ENCODE measurements at regions not wholly inside any gene's neighbourhood (a gene's known extent, or its start where the extent isn't known, plus 50 kb on each side); places are given as distances from the start of the nearest gene placed in this dataset.

DNA sequence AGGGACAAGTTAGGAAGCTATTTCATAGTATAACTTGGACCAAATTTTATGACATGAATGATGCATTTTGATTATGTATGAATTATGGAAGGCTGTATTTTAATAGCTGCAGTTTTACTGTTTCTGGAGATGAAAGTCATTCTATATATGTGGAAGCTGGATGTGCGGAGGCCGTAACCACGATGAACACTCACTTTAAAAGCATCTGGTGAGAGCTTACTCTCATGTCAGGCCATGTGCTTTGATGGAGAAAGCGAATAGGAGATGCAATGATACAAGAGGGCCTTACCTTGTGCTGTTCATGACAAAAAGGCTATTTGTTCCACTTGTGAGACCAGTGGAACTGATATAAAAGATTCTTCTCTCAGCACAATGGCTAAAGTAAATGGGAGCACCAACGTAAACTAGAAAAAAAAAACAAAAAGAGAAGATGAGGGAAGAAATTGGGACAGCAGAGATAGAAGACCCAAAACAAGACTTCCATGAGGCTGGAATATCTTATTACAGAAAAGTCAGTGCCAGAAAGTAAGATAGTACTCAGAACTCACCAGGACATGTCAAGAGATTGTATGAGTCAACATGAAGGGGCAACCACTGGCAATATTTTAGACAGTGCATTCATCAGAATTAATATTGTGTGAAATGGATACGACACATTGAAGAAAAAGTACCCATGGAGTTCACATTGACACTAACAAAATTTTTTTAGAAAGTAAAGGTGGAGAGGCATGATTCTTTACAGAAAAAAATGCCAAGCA, 63.3 kb upstream of the GAB1 start:
- DNase-seq = no peak

DNA sequence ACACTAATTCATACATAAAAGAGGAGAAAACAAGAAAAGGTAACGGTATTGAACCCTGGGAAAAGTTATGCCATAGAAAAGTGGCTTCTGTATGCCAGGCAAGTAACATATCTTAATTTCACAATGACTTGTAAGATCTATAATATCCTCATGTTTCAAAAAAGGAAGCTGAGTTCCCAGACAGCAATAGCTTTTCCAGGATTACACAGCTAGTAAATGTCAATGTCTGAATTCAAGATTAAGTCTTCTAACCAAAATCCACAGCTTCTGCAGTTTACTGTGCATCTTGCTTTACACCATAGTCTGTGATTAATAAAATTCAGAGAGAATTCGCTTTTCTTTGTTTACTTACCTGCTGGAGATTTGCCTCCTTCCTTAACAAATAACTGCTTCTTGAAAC, 55.8 kb upstream of the GAB1 start:
- no peak for DNase-seq

DNA sequence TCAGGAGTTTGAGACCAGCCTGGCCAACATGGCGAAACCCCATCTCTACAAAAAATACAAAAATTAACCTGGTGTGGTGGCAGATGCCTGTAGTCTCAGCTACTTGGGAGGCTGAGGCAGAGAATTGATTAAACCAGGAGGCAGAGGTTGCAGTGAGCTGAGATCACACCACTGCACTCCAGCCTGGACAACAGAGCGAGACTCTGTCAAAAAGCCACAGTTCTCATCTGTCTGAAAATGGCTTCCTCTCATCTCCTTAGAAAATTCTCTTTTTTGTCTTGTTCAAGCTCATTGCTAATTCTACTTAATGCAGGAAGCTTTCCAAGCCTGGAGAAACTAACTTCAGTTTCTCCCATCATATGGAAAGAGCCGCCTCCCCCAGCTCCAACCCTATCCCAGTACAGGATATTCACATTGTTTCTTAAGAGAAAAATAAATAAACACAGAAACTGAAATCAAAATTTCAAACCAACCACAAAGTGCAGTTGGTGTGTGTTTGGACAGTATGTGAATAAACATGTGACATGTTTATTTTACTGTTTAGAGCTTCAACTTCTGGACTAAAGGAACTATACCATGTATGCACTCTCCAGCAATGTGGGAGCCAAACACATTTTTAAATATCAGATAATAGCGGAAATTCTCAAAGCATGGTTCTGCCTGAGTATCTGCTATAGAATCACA, 55.0 kb upstream of the GAB1 start:
- DNase-seq = peak; percentile 56

DNA sequence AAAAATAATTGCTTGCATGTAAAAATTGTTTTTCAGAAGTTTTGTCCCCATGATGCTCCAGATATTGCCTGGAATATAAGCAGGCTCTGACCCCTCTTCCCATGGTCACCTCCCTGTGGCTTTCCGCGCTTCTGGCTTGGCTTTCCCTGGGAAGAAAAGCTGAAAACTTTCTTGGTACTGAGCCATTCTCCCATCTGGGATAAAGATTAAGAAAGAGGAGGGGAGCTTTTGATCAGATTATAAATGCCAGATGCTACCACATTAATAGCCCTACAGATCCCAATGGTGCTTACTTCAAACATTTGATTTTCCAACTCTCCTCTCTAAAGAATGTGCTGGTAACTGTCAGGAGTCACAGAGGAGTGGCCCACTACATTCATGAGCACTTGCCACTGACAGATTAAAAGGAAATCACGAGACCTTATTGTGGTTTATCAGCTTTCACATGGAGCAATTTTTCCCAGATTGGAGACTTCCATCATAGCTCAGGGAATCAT, 54.4 kb upstream of the GAB1 start:
- peak; percentile 81 for DNase-seq

DNA sequence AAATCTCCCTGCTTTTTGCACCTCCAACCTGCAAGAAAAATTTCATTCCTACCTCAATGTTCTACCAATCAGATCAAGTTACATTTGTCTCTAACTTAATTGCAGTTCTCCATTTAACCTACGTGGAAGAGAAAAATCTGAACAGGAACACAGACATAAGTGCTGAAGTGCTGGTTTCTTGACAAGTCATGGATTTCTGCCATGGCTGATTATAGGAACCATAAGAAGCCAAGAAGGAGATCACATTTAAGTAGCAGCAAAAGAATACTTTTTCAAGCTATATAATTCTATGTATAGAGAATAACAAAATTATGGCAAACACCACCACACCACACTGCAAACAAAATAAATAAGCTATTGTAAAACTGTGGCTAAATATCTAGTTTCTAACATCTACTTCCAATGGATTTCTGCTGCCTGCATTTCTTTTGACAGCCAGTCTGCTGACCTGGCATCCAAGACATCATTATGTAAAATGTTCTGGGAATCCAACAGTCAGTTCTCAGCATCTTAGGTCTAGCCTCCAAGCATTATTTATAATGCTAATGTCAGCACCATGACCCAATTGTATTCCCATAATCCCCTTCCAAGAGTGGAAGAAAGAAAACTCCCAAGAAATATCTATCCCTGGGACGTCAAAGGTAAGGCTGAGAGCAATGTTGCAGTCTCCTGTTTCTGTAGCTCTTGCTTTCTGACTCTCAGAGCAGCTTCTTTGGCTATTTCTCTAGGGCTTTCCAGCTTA, 50.8 kb upstream of the GAB1 start:
- peak; percentile 54 for DNase-seq

DNA sequence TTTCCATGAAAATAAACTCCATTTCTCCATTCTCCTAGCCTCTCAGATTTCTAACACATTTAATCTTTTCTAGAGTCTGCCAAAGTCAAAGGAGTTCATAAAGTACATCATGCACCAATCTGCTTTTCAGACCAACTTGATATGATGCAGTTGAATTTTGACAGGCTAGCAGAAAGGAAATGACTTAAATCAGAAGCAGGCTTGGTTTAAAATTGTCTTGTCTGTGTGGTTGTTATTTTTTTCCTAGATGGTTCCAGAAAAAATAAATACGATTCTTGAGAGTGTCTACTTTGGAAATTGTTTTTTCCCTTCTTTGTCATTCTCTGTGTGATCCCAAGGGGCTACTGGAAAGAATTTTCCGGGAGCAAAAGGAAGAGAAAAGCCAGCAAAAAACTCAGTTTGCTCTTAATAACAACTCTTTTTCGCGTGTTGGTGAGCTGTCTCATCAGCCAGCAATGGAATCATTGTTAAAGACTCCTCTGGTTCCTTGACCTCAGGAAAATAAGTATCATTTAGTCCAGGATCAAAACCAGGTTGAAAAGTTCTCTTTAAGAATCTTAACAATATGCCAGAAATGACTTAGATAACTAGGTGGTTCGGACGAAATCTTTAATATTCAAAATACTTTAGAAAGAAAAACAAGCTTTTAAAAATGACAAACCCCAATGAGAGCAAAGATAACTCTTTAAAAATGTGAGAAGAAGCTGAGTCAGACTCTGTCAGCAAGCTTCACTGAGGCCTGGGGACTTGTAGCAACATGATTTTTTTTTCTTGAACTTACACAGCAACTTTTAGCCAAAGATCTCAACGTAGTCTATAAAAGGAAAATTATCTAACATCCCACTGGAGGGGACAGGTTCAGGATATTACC, 49.7 kb upstream of the GAB1 start:
- no peak for DNase-seq
